Epithelial cell of proximal tubule (primary cell): ENCODE measurements at regions not wholly inside any gene's neighbourhood (a gene's known extent, or its start where the extent isn't known, plus 50 kb on each side); places are given as distances from the start of the nearest gene placed in this dataset.

ENCODE experiments used
- DNase-seq: peaks from one replicate; pipeline ENCODE4 v3.0.0-alpha.2; 2011; ENCODE audit warnings: low read depth
- H3K4me3 ChIP-seq: 2 replicates; pipeline ENCODE4 v1.5.1; 2011; ENCODE audit warnings: low read depth, mild to moderate bottlenecking, low read length
- TF ChIP-seq, protein P1 (sequence below): conservative IDR thresholded peaks from 2 replicates; pipeline ENCODE4 v1.5.1; 2012; ENCODE audit warnings: low read depth, mild to moderate bottlenecking, low read length

DNA sequence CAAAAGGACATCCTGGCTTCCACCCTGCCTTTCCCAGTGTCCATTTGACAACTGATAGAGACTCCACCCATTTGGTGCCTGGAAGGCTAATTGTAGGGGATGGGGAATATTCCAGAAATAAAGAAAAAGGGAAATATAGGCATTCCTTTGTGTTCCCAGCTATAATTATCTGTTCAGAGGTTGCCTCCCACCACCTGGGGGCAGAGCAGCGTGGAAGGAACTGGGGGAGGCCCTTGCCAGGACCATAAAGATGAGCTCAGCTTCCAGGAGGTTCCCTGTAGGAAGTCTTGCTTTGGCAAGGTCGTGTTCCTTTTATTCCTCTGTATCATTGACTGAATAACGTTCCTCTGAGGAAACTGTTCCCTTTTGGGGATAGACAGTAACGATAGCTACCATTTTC is 214.7 kb downstream of the TFAP2C start:
- H3K4me3 ChIP-seq, result no peak overlapping the region
- DNase-seq, result no peak
- TF ChIP-seq, protein P1, sequence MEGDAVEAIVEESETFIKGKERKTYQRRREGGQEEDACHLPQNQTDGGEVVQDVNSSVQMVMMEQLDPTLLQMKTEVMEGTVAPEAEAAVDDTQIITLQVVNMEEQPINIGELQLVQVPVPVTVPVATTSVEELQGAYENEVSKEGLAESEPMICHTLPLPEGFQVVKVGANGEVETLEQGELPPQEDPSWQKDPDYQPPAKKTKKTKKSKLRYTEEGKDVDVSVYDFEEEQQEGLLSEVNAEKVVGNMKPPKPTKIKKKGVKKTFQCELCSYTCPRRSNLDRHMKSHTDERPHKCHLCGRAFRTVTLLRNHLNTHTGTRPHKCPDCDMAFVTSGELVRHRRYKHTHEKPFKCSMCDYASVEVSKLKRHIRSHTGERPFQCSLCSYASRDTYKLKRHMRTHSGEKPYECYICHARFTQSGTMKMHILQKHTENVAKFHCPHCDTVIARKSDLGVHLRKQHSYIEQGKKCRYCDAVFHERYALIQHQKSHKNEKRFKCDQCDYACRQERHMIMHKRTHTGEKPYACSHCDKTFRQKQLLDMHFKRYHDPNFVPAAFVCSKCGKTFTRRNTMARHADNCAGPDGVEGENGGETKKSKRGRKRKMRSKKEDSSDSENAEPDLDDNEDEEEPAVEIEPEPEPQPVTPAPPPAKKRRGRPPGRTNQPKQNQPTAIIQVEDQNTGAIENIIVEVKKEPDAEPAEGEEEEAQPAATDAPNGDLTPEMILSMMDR, result no peak

DNA sequence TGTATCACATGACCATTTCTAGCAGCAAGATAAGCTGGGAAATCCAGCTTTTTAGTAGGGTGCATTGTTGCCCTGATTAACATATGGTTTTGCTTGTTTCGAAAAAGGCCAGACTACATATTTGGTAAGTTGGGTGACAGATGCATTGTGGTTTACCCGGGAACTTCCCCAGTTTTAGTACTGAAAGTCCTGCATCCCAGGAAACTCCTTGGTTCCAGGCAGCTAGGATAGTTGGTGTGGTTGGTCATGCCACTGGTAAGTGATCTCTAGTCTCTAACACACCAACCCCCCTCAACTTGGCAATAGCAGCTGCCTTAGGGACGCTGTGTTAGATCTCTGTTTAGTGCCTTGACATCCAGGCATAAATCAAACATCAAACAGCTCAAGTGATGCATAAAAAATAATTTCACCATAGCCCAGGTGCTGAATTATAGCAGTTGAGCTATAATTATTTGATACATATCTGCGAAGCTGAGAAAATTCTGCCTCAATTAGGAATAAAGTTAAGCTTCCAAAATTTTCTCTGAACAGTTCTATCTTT is 216.5 kb downstream of the TFAP2C start:
- no peak overlapping the region for H3K4me3 ChIP-seq
- TF ChIP-seq, protein P1, result no peak
- DNase-seq, result no peak

DNA sequence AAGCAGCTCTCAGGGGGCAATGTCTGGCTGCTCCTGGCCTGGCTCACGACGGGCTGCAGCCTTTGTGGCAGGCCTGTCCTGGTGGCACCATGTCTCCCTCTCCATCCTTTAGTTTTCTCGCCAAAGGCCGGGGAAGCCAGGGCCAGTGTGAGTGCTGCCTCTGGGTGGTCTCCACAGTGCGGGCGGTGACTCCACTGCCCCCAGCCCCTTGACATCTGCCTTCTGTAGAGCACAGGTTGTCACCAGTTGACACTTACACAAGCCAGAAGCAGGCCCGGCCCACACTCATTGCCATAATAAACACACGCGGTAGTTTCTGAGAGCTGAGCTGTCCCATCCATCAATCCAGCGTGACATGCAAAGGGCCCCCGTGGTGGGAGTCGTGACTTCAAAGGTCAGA is 219.5 kb downstream of the TFAP2C start:
- no peak for DNase-seq
- H3K4me3 ChIP-seq, result no peak overlapping the region
- TF ChIP-seq, protein P1, result no peak

DNA sequence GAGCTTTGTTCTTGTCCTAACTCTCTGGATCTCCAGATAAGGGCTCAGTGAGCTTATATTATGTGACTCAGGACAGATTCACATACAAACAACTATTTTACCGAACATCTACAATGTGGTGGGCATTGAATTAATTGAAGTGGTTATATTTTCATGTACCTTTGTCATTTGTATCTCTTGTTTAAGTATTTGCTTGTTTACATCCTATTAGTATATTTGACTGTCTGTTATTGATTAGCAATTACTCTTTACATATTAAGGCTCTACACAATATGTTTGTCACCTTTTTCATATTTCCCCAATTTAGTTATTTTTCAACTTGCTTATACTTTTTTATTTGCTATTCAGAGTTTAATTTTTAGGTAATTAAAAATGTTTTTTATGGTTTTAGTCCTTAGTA is 222.4 kb downstream of the TFAP2C start:
- no peak overlapping the region for H3K4me3 ChIP-seq
- no peak for DNase-seq
- TF ChIP-seq, protein P1, result no peak

DNA sequence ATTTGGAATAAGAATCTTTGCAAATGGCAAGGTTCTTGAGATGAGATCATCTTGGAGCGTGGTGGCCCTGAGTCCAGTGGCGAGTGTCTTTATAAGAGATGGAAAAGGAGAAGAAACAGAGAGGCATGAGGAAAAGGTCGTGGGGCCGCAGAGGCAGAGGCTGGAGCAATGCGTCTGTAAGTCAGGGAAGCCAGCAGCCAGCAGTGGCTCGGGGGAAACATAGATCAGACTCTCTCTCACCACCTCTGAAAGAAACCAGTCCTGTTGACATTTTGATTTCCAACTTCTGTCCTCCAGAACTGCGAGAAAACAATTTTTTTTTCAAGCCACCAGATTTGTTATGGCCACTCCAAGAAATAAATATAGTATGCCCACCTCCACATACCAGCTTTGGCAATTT is 226.6 kb downstream of the TFAP2C start:
- DNase-seq, result no peak
- TF ChIP-seq, protein P1, result no peak
- no peak overlapping the region for H3K4me3 ChIP-seq

DNA sequence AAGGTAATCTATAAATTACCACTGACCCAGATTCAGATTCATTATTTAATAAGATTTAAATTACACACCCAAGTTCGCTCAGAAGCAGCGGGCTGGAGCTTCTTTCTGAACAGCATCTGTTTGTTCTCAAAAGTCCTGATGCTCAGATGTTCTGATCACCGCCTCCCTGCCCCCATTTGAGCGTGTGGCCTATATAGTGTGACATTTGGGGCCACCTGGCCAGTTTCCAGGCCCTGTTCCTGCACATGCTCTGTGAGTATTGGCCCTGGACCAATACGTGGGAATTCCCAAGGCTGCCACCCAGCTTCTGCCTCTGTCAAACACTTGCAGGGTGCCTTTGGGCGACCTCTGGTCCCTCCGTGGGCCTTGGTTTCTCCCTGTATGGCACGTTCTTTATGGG is 228.8 kb downstream of the TFAP2C start:
- TF ChIP-seq, protein P1, result no peak
- DNase-seq, result no peak
- H3K4me3 ChIP-seq, result no peak overlapping the region

DNA sequence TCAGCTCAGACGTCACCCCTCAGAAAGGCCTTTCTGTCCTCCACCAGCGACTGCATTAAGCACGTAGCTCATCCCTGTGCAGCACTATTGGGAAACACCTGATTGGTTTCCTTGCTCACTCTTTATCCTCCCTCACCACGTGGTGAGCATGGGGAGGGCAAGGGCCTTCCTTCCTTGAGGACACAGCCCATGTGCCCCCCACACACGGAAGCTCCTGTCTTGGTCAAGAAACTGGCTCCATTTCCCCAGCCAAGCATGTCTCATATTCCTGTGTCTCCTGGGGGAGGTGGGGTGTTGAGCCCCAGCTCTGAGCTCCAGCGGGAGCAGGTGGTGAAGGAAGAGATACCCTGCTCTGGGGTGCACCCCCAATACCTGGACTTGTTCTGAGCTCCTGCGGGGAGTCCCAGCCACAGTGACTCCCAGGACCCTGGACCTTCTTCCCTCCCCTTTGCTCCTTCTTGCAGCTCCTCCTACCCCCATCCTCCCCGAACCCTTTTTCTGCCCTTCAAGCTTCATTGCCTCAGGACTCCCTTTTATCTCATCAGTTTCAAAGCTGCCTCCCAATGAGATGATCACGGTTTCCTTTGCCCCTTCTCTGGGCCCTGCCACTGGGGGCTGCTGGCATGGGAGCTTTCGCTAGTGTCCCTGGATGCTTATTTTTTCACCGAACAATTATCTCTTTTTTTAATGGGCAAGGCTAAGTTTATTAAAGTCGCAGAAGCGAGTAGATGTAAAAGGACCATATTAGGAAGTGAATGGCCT is 230.1 kb downstream of the TFAP2C start:
- TF ChIP-seq, protein P1, result no peak
- H3K4me3 ChIP-seq, result no peak overlapping the region
- DNase-seq, result no peak
